HCT116 (cell line): ENCODE measurements at regions not wholly inside any gene's neighbourhood (a gene's known extent, or its start where the extent isn't known, plus 50 kb on each side); places are given as distances from the start of the nearest gene placed in this dataset.

Experiments
- ATAC-seq: fragments of 200-7000 bp; cut with Tn5 transposase; 2 replicates; pipeline ENCODE4 v1.9.1; 2020; ENCODE audit warnings: mild to moderate bottlenecking, moderate library complexity
- BruUV-seq: library from RNA; stranded (reverse); fragments of 400-500 nt; replicated peaks from 2 replicates; lab custom pipeline; 2021; lab: Mats Ljungman, UMichigan
- CTCF ChIA-PET: fragments of 300-600 bp; sonication (Branson Sonifier 250); formaldehyde crosslinking; loops from one replicate; lab custom pipeline; 2021; ENCODE audit warnings: antibody characterized with exemption; lab: Charles Lee
- POLR2A ChIA-PET: fragments of 300-600, 350-600 bp; sonication (Branson Sonifier 250); formaldehyde crosslinking; loops from one replicate; lab custom pipeline; 2021; ENCODE audit warnings: antibody characterized with exemption; lab: Charles Lee
- RAD21 ChIA-PET, 2 experiments: fragments of 300-600 bp; sonication (Branson Sonifier 250); formaldehyde crosslinking; loops; one replicate each; lab custom pipeline; 2023; ENCODE audit warnings: low total read pairs in 2 of 2; ENCODE audit not compliant: uncharacterized antibody in 2 of 2, unreplicated experiment in 2 of 2, low non-redundant PET in 1 of 2; lab: Charles Lee
- DNase-seq: peaks from one replicate; pipeline ENCODE4 v3.0.0-alpha.2; 2010; ENCODE audit warnings: low read depth, low spot score
- H2AFZ ChIP-seq: fragments of 200-600 bp; shearing (Covaris generic), sonication (generic); 2 replicates; pipeline ENCODE4 v1.6.1; 2017; ENCODE audit warnings: low read depth, mixed run types, mixed read lengths, antibody characterized with exemption, low read length; ENCODE audit not compliant: poor library complexity, severe bottlenecking
- H3K27ac ChIP-seq: 2 replicates; pipeline ENCODE4 v1.5.1; 2012; ENCODE audit warnings: low read depth, low read length
- H3K27me3 ChIP-seq: fragments of 200-600 bp; sonication (generic); 2 replicates; pipeline ENCODE4 v1.6.1; 2016; ENCODE audit warnings: mixed run types, low read length, mixed read lengths; ENCODE audit not compliant: insufficient read depth
- H3K36me3 ChIP-seq, 2 experiments: fragments of 200-500 bp in 1 of 2; fragments of 200-600 bp in 1 of 2; sonication (Bioruptor generic) in 1 of 2; sonication (generic) in 1 of 2; 2 replicates each; pipeline versions ENCODE4 v1.5.1 to v1.6.1; 2014 to 2016; ENCODE audit warnings: low read length in 2 of 2, inconsistent platforms in 1 of 2, mixed read lengths in 1 of 2, mixed run types in 1 of 2; ENCODE audit not compliant: insufficient read depth in 2 of 2, control insufficient read depth in 1 of 2
- H3K4me1 ChIP-seq, 2 experiments: fragments of 200-600 bp in 1 of 2; sonication (generic) in 1 of 2; 2 replicates each; pipeline versions ENCODE4 v1.5.1 to v1.6.1; 2012 to 2017; ENCODE audit warnings: low read length in 2 of 2, inconsistent platforms in 1 of 2, mild to moderate bottlenecking in 1 of 2, mixed read lengths in 1 of 2, mixed run types in 1 of 2, moderate library complexity in 1 of 2; ENCODE audit not compliant: insufficient read depth in 2 of 2, control insufficient read depth in 1 of 2
- H3K4me2 ChIP-seq: fragments of 200-600 bp; sonication (generic); 2 replicates; pipeline ENCODE4 v1.6.1; 2017; ENCODE audit warnings: mixed run types, low read length, mixed read lengths
- H3K4me3 ChIP-seq, 2 experiments: fragments of 200-600 bp in 1 of 2; sonication (generic) in 1 of 2; replicated peaks in 1 of 2; 2 replicates each; pipeline ENCODE4 v1.5.1; 2011 to 2016; ENCODE audit warnings: low read length in 2 of 2, control low read depth in 1 of 2, low read depth in 1 of 2, mild to moderate bottlenecking in 1 of 2, mixed read lengths in 1 of 2, mixed run types in 1 of 2
- H3K79me2 ChIP-seq: fragments of 200-600 bp; sonication (generic); 2 replicates; pipeline ENCODE4 v1.6.1; 2017; ENCODE audit warnings: mild to moderate bottlenecking, mixed run types, low read length, moderate library complexity, mixed read lengths; ENCODE audit not compliant: insufficient read depth
- H3K9ac ChIP-seq: fragments of 200-600 bp; sonication (generic); 2 replicates; pipeline ENCODE4 v1.6.1; 2016; ENCODE audit warnings: low read length, mixed read lengths
- H3K9me2 ChIP-seq: fragments of 200-600 bp; sonication (generic), shearing (Covaris generic); 2 replicates; pipeline ENCODE4 v1.6.1; 2017; ENCODE audit warnings: mixed run types, mild to moderate bottlenecking, moderate library complexity; ENCODE audit not compliant: insufficient read depth
- H3K9me3 ChIP-seq, 2 experiments: fragments of 200-500 bp in 1 of 2; fragments of 200-600 bp in 1 of 2; sonication (Bioruptor generic) in 1 of 2; sonication (generic) in 1 of 2; 2 replicates each; pipeline ENCODE4 v1.6.1; 2014 to 2017; ENCODE audit warnings: low read length in 2 of 2, mixed read lengths in 2 of 2, inconsistent platforms in 1 of 2, low read depth in 1 of 2, mild to moderate bottlenecking in 1 of 2, mixed run types in 1 of 2, moderate library complexity in 1 of 2; ENCODE audit not compliant: control insufficient read depth in 1 of 2, insufficient read depth in 1 of 2
- H4K20me1 ChIP-seq: fragments of 200-600 bp; sonication (generic), shearing (Covaris generic); 2 replicates; pipeline ENCODE4 v1.6.1; 2017; ENCODE audit warnings: mixed run types, mild to moderate bottlenecking, moderate library complexity; ENCODE audit not compliant: insufficient read depth
- CBX3 ChIP-seq: IDR thresholded peaks from 2 replicates; pipeline ENCODE4 v1.6.1; 2012; ENCODE audit warnings: low read depth
- CEBPB ChIP-seq: IDR thresholded peaks from 2 replicates; pipeline ENCODE4 v1.6.1; 2012; ENCODE audit warnings: low read depth
- CTCF ChIP-seq, 3 experiments: fragments of 200-600 bp in 1 of 3; sonication (generic) in 1 of 3; IDR thresholded peaks in 2 of 3; conservative IDR thresholded peaks in 1 of 3; 2 replicates each; pipeline ENCODE4 v1.5.1; 2012 to 2017; ENCODE audit warnings: low read depth in 2 of 3, low read length in 2 of 3, antibody characterized with exemption in 1 of 3, borderline replicate concordance in 1 of 3, control low read depth in 1 of 3, mild to moderate bottlenecking in 1 of 3, mixed read lengths in 1 of 3, mixed run types in 1 of 3, moderate library complexity in 1 of 3; ENCODE audit not compliant: insufficient read depth in 1 of 3
- POLR2A ChIP-seq: IDR thresholded peaks from 2 replicates; pipeline ENCODE4 v1.7.0; 2011; ENCODE audit warnings: borderline replicate concordance; ENCODE audit not compliant: insufficient read depth, insufficient read length; ENCODE audit errors: extremely low read depth
- POLR2AphosphoS5 ChIP-seq: IDR thresholded peaks from 2 replicates; pipeline ENCODE4 v1.6.1; 2011; ENCODE audit warnings: mild to moderate bottlenecking, low read depth, low read length, moderate library complexity
- REST ChIP-seq: IDR thresholded peaks from 2 replicates; pipeline ENCODE4 v1.6.1; 2012; ENCODE audit warnings: low read depth
- SIN3A ChIP-seq: IDR thresholded peaks from 2 replicates; pipeline ENCODE4 v1.6.1; 2012; ENCODE audit warnings: low read depth
- SP1 ChIP-seq: IDR thresholded peaks from 2 replicates; pipeline ENCODE4 v1.6.1; 2012; ENCODE audit warnings: low read depth
- TCF7L2 ChIP-seq: IDR thresholded peaks from 2 replicates; pipeline ENCODE4 v1.7.0; 2011; ENCODE audit warnings: borderline replicate concordance, inconsistent platforms; ENCODE audit not compliant: insufficient read depth, insufficient read length; ENCODE audit errors: extremely low read depth
- ZBTB33 ChIP-seq: IDR thresholded peaks from 2 replicates; pipeline ENCODE4 v1.6.1; 2011; ENCODE audit warnings: mild to moderate bottlenecking, low read length, moderate library complexity; ENCODE audit not compliant: insufficient replicate concordance; ENCODE audit errors: extremely low read depth
- intact Hi-C: fragments of 100-400 bp; cut with micrococcal nuclease; formaldehyde crosslinking; loops from 2 replicates; pipeline ENCODE4 v1.10.0; 2022

GRCh38 chr5:34584165-34584564 lies 72.0 kb upstream of the RAI14 start:
- RAD21 ChIA-PET, result no interaction called here
- no peak for TF ChIP-seq ZBTB33
- no peak for TF ChIP-seq POLR2A
- TF ChIP-seq CBX3, result no peak
- TF ChIP-seq SIN3A, result no peak
- TF ChIP-seq CEBPB, result no peak
- no peak for TF ChIP-seq TCF7L2
- no peak for TF ChIP-seq SP1
- no peak for TF ChIP-seq REST
- no peak for TF ChIP-seq POLR2AphosphoS5
- TF ChIP-seq CTCF (IDR thresholded peaks at IDR 0.05 in 2 of 3, conservative IDR thresholded peaks at IDR 0.05 in 1 of 3; ENCODE audit: borderline replicate concordance in 1 of 3, insufficient read depth in 1 of 3, low read depth in 2 of 3, low read length in 2 of 3), result no peak
- TF ChIP-seq, all 23 proteins: peak for 0
- no TSS peak for BruUV-seq
- H2AFZ ChIP-seq, result no peak overlapping the region
- intact Hi-C loops, result no loop called here
- ChIA-PET CTCF (no interaction called here), POLR2A (no interaction called here)
- H4K20me1 ChIP-seq, result no peaks in the 10 kb centered on the region
- no peaks in the 10 kb centered on the region for H3K36me3 ChIP-seq
- no peak overlapping the region for H3K9ac ChIP-seq
- DNase-seq (no peak), ATAC-seq (no peak)
- no peaks in the 10 kb centered on the region for H3K9me2 ChIP-seq
- no peak overlapping the region for H3K4me3 ChIP-seq
- peaks cover 0 to 4% of the 10 kb centered on the region in 2 experiments; a peak in 1 of 4 replicates for H3K4me1 ChIP-seq
- H3K27ac ChIP-seq, result no peak overlapping the region
- H3K4me2 ChIP-seq, result no peak overlapping the region
- H3K9me3 ChIP-seq, result no peaks in the 10 kb centered on the region
- no peaks in the 10 kb centered on the region for H3K27me3 ChIP-seq
- H3K79me2 ChIP-seq, result no peaks in the 10 kb centered on the region
